ENCODE measurements at regions not wholly inside any gene's neighbourhood (a gene's known extent, or its start where the extent isn't known, plus 50 kb on each side); places are given as distances from the start of the nearest gene placed in this dataset.

DNA sequence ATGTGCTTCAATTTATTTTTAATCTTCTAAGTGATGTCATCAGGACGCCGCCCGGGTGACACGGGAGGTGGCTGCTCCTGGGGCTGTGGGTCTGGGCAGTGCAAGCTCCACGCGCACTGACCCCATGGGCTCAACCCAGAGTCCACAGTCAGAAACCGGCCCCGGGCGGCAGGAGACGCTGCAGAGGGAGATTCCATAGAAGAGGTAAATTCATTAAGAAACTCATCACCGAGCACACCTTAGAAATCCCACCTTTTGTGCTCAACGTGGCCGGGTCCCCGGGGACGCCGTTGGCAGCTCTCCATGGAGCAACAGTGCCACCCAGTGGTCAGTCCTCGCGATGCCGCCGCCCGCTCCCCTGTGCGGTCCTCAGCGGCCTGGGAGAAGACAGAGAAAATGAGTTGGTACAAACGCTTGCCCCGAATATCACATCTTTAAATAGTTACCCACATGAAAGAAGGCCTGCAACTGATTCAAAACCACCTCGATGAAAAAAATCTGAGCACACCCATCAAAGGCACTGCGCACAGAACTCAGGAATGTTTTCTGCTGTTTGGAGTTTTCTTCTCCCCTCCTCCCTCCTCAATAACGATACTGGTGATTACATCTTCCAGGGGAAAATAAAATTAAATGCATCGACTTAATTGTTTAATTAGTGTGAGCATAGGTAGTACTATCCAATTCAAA is 92.6 kb downstream of the CMPK2 start:
- WGBS: 15% methylated on average over 29 of the region's 29 CpGs
- Histone ChIP-seq H3K4me3 (peak overlapping the region in 1 of 4 donors; percentile 1), H3K27me3 (peaks cover 0 to 37% (median 3%) of the 10 kb centered on the region in 4 donors), H3K36me3 (no peaks in the 10 kb centered on the region), H3K27ac (replicated peaks in 1 of 4) (no peak overlapping the region), H3K4me1 (peaks cover 5 to 8% (median 6%) of the 10 kb centered on the region in 4 donors), H3K9me3 (no peaks in the 10 kb centered on the region)
- TF ChIP-seq, protein P1, sequence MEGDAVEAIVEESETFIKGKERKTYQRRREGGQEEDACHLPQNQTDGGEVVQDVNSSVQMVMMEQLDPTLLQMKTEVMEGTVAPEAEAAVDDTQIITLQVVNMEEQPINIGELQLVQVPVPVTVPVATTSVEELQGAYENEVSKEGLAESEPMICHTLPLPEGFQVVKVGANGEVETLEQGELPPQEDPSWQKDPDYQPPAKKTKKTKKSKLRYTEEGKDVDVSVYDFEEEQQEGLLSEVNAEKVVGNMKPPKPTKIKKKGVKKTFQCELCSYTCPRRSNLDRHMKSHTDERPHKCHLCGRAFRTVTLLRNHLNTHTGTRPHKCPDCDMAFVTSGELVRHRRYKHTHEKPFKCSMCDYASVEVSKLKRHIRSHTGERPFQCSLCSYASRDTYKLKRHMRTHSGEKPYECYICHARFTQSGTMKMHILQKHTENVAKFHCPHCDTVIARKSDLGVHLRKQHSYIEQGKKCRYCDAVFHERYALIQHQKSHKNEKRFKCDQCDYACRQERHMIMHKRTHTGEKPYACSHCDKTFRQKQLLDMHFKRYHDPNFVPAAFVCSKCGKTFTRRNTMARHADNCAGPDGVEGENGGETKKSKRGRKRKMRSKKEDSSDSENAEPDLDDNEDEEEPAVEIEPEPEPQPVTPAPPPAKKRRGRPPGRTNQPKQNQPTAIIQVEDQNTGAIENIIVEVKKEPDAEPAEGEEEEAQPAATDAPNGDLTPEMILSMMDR (IDR thresholded peaks at IDR 0.05): peak; percentile 80 to 95 (median 89)
- TF ChIP-seq EP300 (IDR thresholded peaks at IDR 0.05): no peak
- DNase-seq (ENCODE audit: extremely low spot score): no peak
- intact Hi-C loops (cut with DNase I): loop anchor here (5.0 kb wide), 1 partner anchor 421 kb away; no protein-coding TSS in a partner anchor

DNA sequence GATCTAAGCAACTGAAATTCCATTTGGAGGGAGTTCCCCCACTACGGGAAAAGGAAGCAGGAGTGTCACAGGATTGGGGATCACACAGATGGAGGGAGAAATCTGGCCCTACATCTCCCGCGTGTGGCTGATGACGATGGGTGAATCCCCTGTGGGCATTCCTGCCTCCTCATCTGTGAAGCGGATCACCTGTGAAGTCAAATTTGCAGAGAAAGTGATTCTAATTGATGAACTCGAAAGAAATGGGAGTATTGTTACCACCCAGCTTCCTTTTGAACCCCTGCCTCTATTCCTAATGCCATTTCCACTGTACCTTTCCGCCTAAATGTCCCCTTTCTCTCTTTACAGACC is 92.0 kb downstream of the CMPK2 start:
- Histone ChIP-seq H3K4me1 (peaks cover 5 to 8% (median 6%) of the 10 kb centered on the region in 4 donors), H3K9me3 (no peaks in the 10 kb centered on the region), H3K27ac (replicated peaks in 1 of 4) (no peak overlapping the region), H3K4me3 (no peak overlapping the region), H3K27me3 (peaks cover 0 to 37% (median 3%) of the 10 kb centered on the region in 4 donors), H3K36me3 (no peaks in the 10 kb centered on the region)
- 80% methylated on average over 7 of the region's 7 CpGs for WGBS
- no peak for TF ChIP-seq EP300 (IDR thresholded peaks at IDR 0.05)
- no peak for TF ChIP-seq POLR2AphosphoS5 (IDR thresholded peaks at IDR 0.05)
- TF ChIP-seq, protein P1 (IDR thresholded peaks at IDR 0.05): no peak
- TF ChIP-seq POLR2A (IDR thresholded peaks at IDR 0.05; ENCODE audit: low read depth): no peak
- no peak for DNase-seq (ENCODE audit: extremely low spot score)
- intact Hi-C loops (cut with DNase I): loop anchor here (5.0 kb wide), 1 partner anchor 421 kb away; no protein-coding TSS in a partner anchor

DNA sequence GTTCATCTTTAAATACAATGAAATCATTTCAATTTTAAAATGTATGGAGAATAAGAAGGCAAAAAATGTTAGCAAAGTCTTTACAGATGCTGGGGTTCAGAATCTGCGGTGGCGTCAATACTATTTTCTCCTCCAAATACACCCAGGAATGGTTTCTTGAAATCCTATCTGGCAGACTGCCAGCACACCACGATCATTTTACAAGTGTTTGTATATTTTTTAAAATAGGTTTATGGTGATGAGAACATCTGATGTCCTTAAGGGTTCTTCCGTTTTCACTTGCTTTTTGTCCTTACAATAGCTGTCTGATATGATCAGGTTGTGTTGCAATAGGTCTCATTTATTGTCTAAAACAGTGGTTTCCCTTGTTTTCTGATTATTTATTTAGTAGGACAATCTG is 89.6 kb downstream of the CMPK2 start:
- Histone ChIP-seq H3K36me3 (no peaks in the 10 kb centered on the region), H3K27me3 (peaks cover 0 to 33% (median 3%) of the 10 kb centered on the region in 4 donors), H3K27ac (replicated peaks in 1 of 4) (no peak overlapping the region), H3K9me3 (no peaks in the 10 kb centered on the region), H3K4me1 (peaks cover 5 to 13% (median 10%) of the 10 kb centered on the region in 4 donors), H3K4me3 (no peak overlapping the region)
- intact Hi-C loops (cut with DNase I): no loop called here
- WGBS: 72% methylated on average over 4 of the region's 4 CpGs
- DNase-seq (ENCODE audit: extremely low spot score): no peak
- TF ChIP-seq EP300 (IDR thresholded peaks at IDR 0.05): no peak
- no peak for TF ChIP-seq POLR2A (IDR thresholded peaks at IDR 0.05; ENCODE audit: low read depth)
- no peak for TF ChIP-seq POLR2AphosphoS5 (IDR thresholded peaks at IDR 0.05)
- TF ChIP-seq, protein P1 (IDR thresholded peaks at IDR 0.05): no peak

DNA sequence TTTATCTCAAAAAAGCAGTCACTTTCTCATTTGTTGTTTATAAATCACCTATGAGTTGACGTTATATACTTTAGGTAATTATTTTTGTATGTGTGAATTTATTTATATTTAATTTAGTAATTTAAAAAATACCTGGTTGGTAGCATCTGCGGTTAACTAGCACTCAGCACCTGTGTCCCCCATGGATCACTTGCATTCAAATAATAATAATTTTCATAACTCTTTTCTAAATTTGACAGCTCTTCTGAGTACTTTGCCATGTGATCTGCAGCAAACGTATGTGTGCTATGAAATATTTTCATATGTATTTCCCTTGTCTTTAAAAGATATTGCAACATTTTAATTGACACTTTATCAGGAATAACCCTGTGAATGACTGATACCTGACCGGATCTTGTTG is 88.1 kb downstream of the CMPK2 start:
- no peaks in the 10 kb centered on the region for H3K9me3 ChIP-seq
- H3K4me1 ChIP-seq: peaks cover 4 to 17% (median 11%) of the 10 kb centered on the region in 4 donors
- peaks cover 0 to 22% (median 0%) of the 10 kb centered on the region in 4 donors for H3K27me3 ChIP-seq
- no peaks in the 10 kb centered on the region for H3K36me3 ChIP-seq
- 90% methylated on average over 4 of the region's 4 CpGs for WGBS
- no peak overlapping the region for H3K4me3 ChIP-seq
- intact Hi-C loops (cut with DNase I): no loop called here
- no peak for TF ChIP-seq POLR2A (IDR thresholded peaks at IDR 0.05; ENCODE audit: low read depth)
- no peak for TF ChIP-seq EP300 (IDR thresholded peaks at IDR 0.05)
- TF ChIP-seq POLR2AphosphoS5 (IDR thresholded peaks at IDR 0.05): no peak
- TF ChIP-seq, protein P1 (IDR thresholded peaks at IDR 0.05): no peak
- no peak overlapping the region for H3K27ac ChIP-seq (replicated peaks in 1 of 4)
- DNase-seq (ENCODE audit: extremely low spot score): no peak
